K562 (cell line): ENCODE measurements at regions not wholly inside any gene's neighbourhood (a gene's known extent, or its start where the extent isn't known, plus 50 kb on each side); places are given as distances from the start of the nearest gene placed in this dataset.

Experiments used
- ATAC-seq: fragments of 200-7000 bp; cut with Tn5 transposase; 3 replicates; pipeline ENCODE4 v1.9.1; 2020; ENCODE audit warnings: moderate library complexity
- BruUV-seq: library from RNA; stranded (reverse); fragments of 400-500 nt; replicated peaks from 2 replicates; lab custom pipeline; 2021; lab: Mats Ljungman, UMichigan
- CTCF ChIA-PET: fragments of 300-600 bp; formaldehyde crosslinking; extraction: SDS; loops from one replicate; lab custom pipeline; 2021; ENCODE audit warnings: low intra/inter-chr PET ratio; lab: Yijun Ruan, JAX
- POLR2A ChIA-PET: fragments of 300-600, 350-650 bp; sonication (Branson Sonifier 250); formaldehyde crosslinking; extraction: SDS; loops from one replicate; lab custom pipeline; 2021; ENCODE audit warnings: antibody characterized with exemption, inconsistent platforms; lab: Yijun Ruan, JAX
- DNase-seq, 4 experiments: peaks; one replicate each; pipeline versions ENCODE4 v3.0.0 to v3.0.0-alpha.2; 2011 to 2018; ENCODE audit warnings: low spot score in 3 of 4, mixed read lengths in 3 of 4; ENCODE audit errors: extremely low read depth in 1 of 4
- FAIRE-seq: peaks from 2 replicates; lab custom pipeline; 2011; peaks lifted over from hg19 to GRCh38; lab: Jason Lieb, UNC
- H2AFZ ChIP-seq: 2 replicates; pipeline ENCODE4 v1.6.0; 2011; ENCODE audit warnings: low read depth, low read length, control low read depth, inconsistent platforms
- H3K27ac ChIP-seq: fragments of 200-600 bp; 3 replicates; pipeline ENCODE4 v1.8.0; 2011; ENCODE audit warnings: low read depth, mild to moderate bottlenecking, control low read depth, inconsistent platforms, low read length, moderate library complexity, mixed read lengths; ENCODE audit errors: extremely low read depth
- H3K27me3 ChIP-seq, 2 experiments: fragments of 300-600 bp in 1 of 2; 2 replicates in 1 of 2; 3 replicates in 1 of 2; pipeline versions ENCODE4 v1.6.0 to v1.8.0; 2011; ENCODE audit warnings: inconsistent platforms in 2 of 2, low read length in 2 of 2, mild to moderate bottlenecking in 1 of 2, mixed read lengths in 1 of 2, moderate library complexity in 1 of 2; ENCODE audit not compliant: control insufficient read depth in 2 of 2, insufficient read depth in 2 of 2
- H3K36me3 ChIP-seq: fragments of 300-600 bp; 3 replicates; pipeline ENCODE4 v1.8.0; 2011; ENCODE audit warnings: mild to moderate bottlenecking, low read length, inconsistent platforms; ENCODE audit not compliant: control insufficient read depth, insufficient read depth
- H3K4me1 ChIP-seq, 2 experiments: fragments of 200-600 bp in 1 of 2; replicated peaks in 1 of 2; 2 replicates in 1 of 2; 3 replicates in 1 of 2; pipeline versions ENCODE4 v1.5.1 to v1.8.0; 2011; ENCODE audit warnings: inconsistent platforms in 2 of 2, low read length in 2 of 2, mild to moderate bottlenecking in 1 of 2, mixed read lengths in 1 of 2, moderate library complexity in 1 of 2; ENCODE audit not compliant: control insufficient read depth in 2 of 2, insufficient read depth in 2 of 2
- H3K4me2 ChIP-seq: 2 replicates; pipeline ENCODE4 v1.6.1; 2011; ENCODE audit warnings: low read length, control low read depth, inconsistent platforms, mixed read lengths; ENCODE audit not compliant: insufficient read depth
- H3K4me3 ChIP-seq: fragments of 200-600 bp; sonication (generic), shearing (Covaris generic); 2 replicates; pipeline ENCODE4 v1.5.1; 2016; ENCODE audit warnings: control low read depth, inconsistent platforms
- H3K79me2 ChIP-seq: fragments of 200-600 bp; 3 replicates; pipeline ENCODE4 v1.8.0; 2011; ENCODE audit warnings: low read length, inconsistent platforms; ENCODE audit not compliant: control insufficient read depth, insufficient read depth
- H3K9ac ChIP-seq, 2 experiments: 2 replicates each; pipeline versions ENCODE4 v1.6.0 to v1.6.1; 2011; ENCODE audit warnings: low read depth in 2 of 2, low read length in 2 of 2, control low read depth in 1 of 2, inconsistent platforms in 1 of 2, mild to moderate bottlenecking in 1 of 2, mixed read lengths in 1 of 2; ENCODE audit not compliant: insufficient read depth in 1 of 2
- H3K9me1 ChIP-seq: one replicate; pipeline ENCODE4 v1.6.0; 2011; ENCODE audit warnings: inconsistent platforms, mild to moderate bottlenecking, low read length, moderate library complexity; ENCODE audit not compliant: control insufficient read depth, insufficient read depth
- H3K9me3 ChIP-seq: replicated peaks from 2 replicates; pipeline ENCODE4 v1.5.1; 2011; ENCODE audit warnings: low read depth, low read length, inconsistent platforms; ENCODE audit not compliant: control insufficient read depth, insufficient read depth
- H4K20me1 ChIP-seq: replicated peaks from 2 replicates; pipeline ENCODE4 v1.6.1; 2011; ENCODE audit warnings: low read length, inconsistent platforms, mixed read lengths; ENCODE audit not compliant: control insufficient read depth, insufficient read depth
- CBX8 ChIP-seq: fragments of 200-600 bp; sonication (generic); IDR thresholded peaks from 2 replicates; pipeline ENCODE4 v1.6.1; 2012; ENCODE audit warnings: borderline replicate concordance, mixed run types, low read depth, mild to moderate bottlenecking, moderate library complexity, mixed read lengths, low read length, control low read depth, inconsistent platforms; ENCODE audit not compliant: poor library complexity, severe bottlenecking; ENCODE audit errors: extremely low read depth
- CEBPG ChIP-seq, 3 experiments: fragments of 200-800 bp in 1 of 3; sonication (Bioruptor generic) in 1 of 3; sonication (generic) in 1 of 3; formaldehyde crosslinking in 1 of 3; IDR thresholded peaks in 2 of 3; conservative IDR thresholded peaks in 1 of 3; 2 replicates each; pipeline versions ENCODE4 v1.6.1 to v1.8.0; 2016 to 2022; ENCODE audit warnings: missing compliant biosample characterization in 2 of 3, missing genetic modification characterization in 2 of 3, mild to moderate bottlenecking in 1 of 3, missing genetic modification reagents in 1 of 3
- CEBPZ ChIP-seq: fragments of 150-350 bp; IDR thresholded peaks from 2 replicates; pipeline ENCODE4 v1.6.1; 2014; ENCODE audit warnings: low read depth, mild to moderate bottlenecking, low read length, borderline replicate concordance
- RAD21 ChIP-seq, 2 experiments: fragments of 250-450 bp in 1 of 2; fragments of 450-650 bp in 1 of 2; sonication (Bioruptor Pico) in 1 of 2; formaldehyde crosslinking in 1 of 2; IDR thresholded peaks in 1 of 2; conservative IDR thresholded peaks in 1 of 2; 2 replicates each; pipeline versions ENCODE4 v1.4.0 to v1.8.0; 2020 to 2022; ENCODE audit warnings: mild to moderate bottlenecking in 2 of 2, moderate library complexity in 1 of 2
- RBM25 ChIP-seq: fragments of 200-400 bp; formaldehyde crosslinking; IDR thresholded peaks from 2 replicates; pipeline ENCODE4 v1.6.1; 2018; ENCODE audit warnings: low read length, low read depth, moderate library complexity; ENCODE audit not compliant: severe bottlenecking
- RCOR1 ChIP-seq, 2 experiments: IDR thresholded peaks; 2 replicates each; pipeline ENCODE4 v1.6.1; 2012; ENCODE audit warnings: low read depth in 2 of 2, low read length in 2 of 2, borderline replicate concordance in 1 of 2, improper control_type of control experiment in 1 of 2
- SMAD1 ChIP-seq: fragments of 150-350 bp; IDR thresholded peaks from 2 replicates; pipeline ENCODE4 v1.6.1; 2014; ENCODE audit warnings: low read length, low read depth; ENCODE audit not compliant: partially characterized antibody
- SMARCB1 ChIP-seq: IDR thresholded peaks from 2 replicates; pipeline ENCODE4 v1.6.1; 2011; ENCODE audit warnings: improper control_type of control experiment, low read depth; ENCODE audit not compliant: insufficient read length
- ZBED1 ChIP-seq: IDR thresholded peaks from 2 replicates; pipeline ENCODE4 v1.6.1; 2014
- ZNF592 ChIP-seq: fragments of 450-650 bp; IDR thresholded peaks from 2 replicates; pipeline ENCODE4 v1.6.1; 2017; ENCODE audit warnings: antibody characterized with exemption, mild to moderate bottlenecking
- WGBS: fragments of 100-300 bp; shearing (Covaris generic); methylation state at CpG from one replicate; pipeline ENCODE4 v1.1.6; 2016; ENCODE audit warnings: low coverage, mixed read lengths; ENCODE audit not compliant: insufficient coverage; ENCODE audit errors: missing lambda C conversion rate; 5-methylcytosine and 5-hydroxymethylcytosine counted together
- in situ Hi-C: fragments of 300-500 bp; cut with MboI; formaldehyde crosslinking; loops from 4 replicates; pipeline ENCODE4 v1.15.0; 2018; ENCODE audit warnings: inconsistent platforms, mixed read lengths
- intact Hi-C: fragments of 100-400 bp; cut with micrococcal nuclease; formaldehyde crosslinking; loops from 2 replicates; pipeline ENCODE4 v1.14.2; 2022

- no peak overlapping the region for H2AFZ ChIP-seq
- H3K27ac ChIP-seq: no peak overlapping the region
- BruUV-seq: no TSS peak
- ChIA-PET POLR2A (interaction anchor here (0.6 kb wide), 1 partner anchor 178 kb away, joined by 3 read pairs; no protein-coding TSS in a partner anchor), CTCF (no interaction called here)
- H3K9ac ChIP-seq: no peak overlapping the region
- ATAC-seq (no peak), DNase-seq (peak in 1 of 4 experiments; percentile 8), FAIRE-seq (no peak)
- intact Hi-C loops (no loop called here), in situ Hi-C loops (no loop called here)
- no peaks in the 10 kb centered on the region for H3K79me2 ChIP-seq
- no peaks in the 10 kb centered on the region for H3K36me3 ChIP-seq
- H3K4me2 ChIP-seq: no peak overlapping the region
- no peaks in the 10 kb centered on the region for H3K27me3 ChIP-seq
- no peaks in the 10 kb centered on the region for H3K9me1 ChIP-seq
- under 1% methylated on average over 7 of the region's 7 CpGs for WGBS
- no peaks in the 10 kb centered on the region for H3K4me1 ChIP-seq
- no peaks in the 10 kb centered on the region for H3K9me3 ChIP-seq
- no peak overlapping the region for H3K4me3 ChIP-seq
- H4K20me1 ChIP-seq: no peaks in the 10 kb centered on the region
- TF ChIP-seq CEBPZ (no peak), RAD21 (CRISPR knock-in tag; conservative IDR thresholded peaks at IDR 0.05 in 1 of 2, IDR thresholded peaks at IDR 0.05 in 1 of 2) (peak; percentile 17 to 30; a peak in 1 of 4 replicates), ZBED1 (no peak), RBM25 (no peak), SMARCB1 (no peak), RCOR1 (IDR thresholded peaks at IDR 0.05; ENCODE audit: borderline replicate concordance in 1 of 2, low read depth in 2 of 2, low read length in 2 of 2) (no peak), CBX8 (no peak), SMAD1 (no peak), CEBPG (CRISPR knock-in tag; IDR thresholded peaks at IDR 0.05) (no peak), CEBPG (tag; conservative IDR thresholded peaks at IDR 0.05 in 1 of 2, IDR thresholded peaks at IDR 0.05 in 1 of 2) (no peak), ZNF592 (no peak)
These were observed 654.5 kb upstream of the PTCHD4 start for GRCh38 chr6:48765352-48765961.
